Osteoblast (primary cell): ENCODE measurements at regions not wholly inside any gene's neighbourhood (a gene's known extent, or its start where the extent isn't known, plus 50 kb on each side); places are given as distances from the start of the nearest gene placed in this dataset.

Experiments
- DNase-seq: peaks from one replicate; pipeline ENCODE4 v3.0.0; 2011; ENCODE audit warnings: low spot score, mixed read lengths; ENCODE audit not compliant: insufficient read length; ENCODE audit errors: missing footprints
- H2AFZ ChIP-seq: 2 replicates; pipeline ENCODE4 v1.6.0; 2011; ENCODE audit warnings: mild to moderate bottlenecking, low read length
- H3K27ac ChIP-seq: 2 replicates; pipeline ENCODE4 v1.5.1; 2011; ENCODE audit warnings: mild to moderate bottlenecking, low read depth, low read length, moderate library complexity
- H3K27me3 ChIP-seq: 2 replicates; pipeline ENCODE4 v1.6.0; 2012; ENCODE audit warnings: mild to moderate bottlenecking, control low read depth, inconsistent platforms, low read length, moderate library complexity; ENCODE audit not compliant: insufficient read depth
- H3K36me3 ChIP-seq: 2 replicates; pipeline ENCODE4 v1.5.1; 2011; ENCODE audit warnings: mild to moderate bottlenecking, low read length, control low read depth, moderate library complexity; ENCODE audit not compliant: insufficient read depth
- H3K4me1 ChIP-seq: 2 replicates; pipeline ENCODE4 v1.5.1; 2011; ENCODE audit warnings: mild to moderate bottlenecking, low read length, control low read depth, moderate library complexity; ENCODE audit not compliant: insufficient read depth
- H3K4me2 ChIP-seq: 2 replicates; pipeline ENCODE4 v1.6.0; 2011; ENCODE audit warnings: mild to moderate bottlenecking, low read length; ENCODE audit not compliant: insufficient read depth
- H3K4me3 ChIP-seq: fragments of 200-600 bp; sonication (generic); 3 replicates; pipeline ENCODE4 v1.5.1; 2012; ENCODE audit warnings: mild to moderate bottlenecking, low read length, inconsistent platforms; ENCODE audit not compliant: insufficient read depth
- H3K79me2 ChIP-seq: 2 replicates; pipeline ENCODE4 v1.6.0; 2012; ENCODE audit warnings: mild to moderate bottlenecking, low read length, control low read depth, inconsistent platforms; ENCODE audit not compliant: insufficient read depth
- H3K9me3 ChIP-seq: 2 replicates; pipeline ENCODE4 v1.5.1; 2011; ENCODE audit warnings: low read depth, low read length, control low read depth
- H4K20me1 ChIP-seq: 2 replicates; pipeline ENCODE4 v1.6.0; 2012; ENCODE audit warnings: mild to moderate bottlenecking, low read length, control low read depth; ENCODE audit not compliant: insufficient read depth
- TF ChIP-seq, protein P1 (sequence below): IDR thresholded peaks from 2 replicates; pipeline ENCODE4 v1.5.1; 2011; ENCODE audit warnings: mild to moderate bottlenecking, low read depth, low read length, moderate library complexity; ENCODE audit errors: extremely low read depth

DNA sequence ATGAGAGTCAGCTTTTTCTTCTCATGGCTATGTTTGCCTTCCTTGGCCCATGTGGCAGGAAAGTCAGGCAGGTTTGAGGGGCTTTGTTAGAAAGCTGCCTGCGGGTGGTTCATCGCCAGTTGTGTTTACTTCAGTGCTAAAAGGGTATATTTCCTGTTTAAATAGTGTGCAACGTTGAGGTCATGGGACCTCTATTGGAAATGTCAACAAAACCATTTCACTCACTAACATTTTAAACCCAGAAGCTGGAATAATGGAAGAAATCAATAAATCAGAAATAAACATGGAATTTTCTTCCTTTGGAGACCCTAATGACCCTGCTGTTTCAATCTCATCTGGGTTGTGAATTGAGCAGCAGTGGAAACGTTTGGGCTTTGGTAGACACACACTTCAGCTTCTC lies 185.8 kb downstream of the ANKRD50 start:
- Histone ChIP-seq H3K9me3 (no peaks in the 10 kb centered on the region), H3K4me3 (no peak overlapping the region), H2AFZ (no peak overlapping the region), H3K4me1 (no peaks in the 10 kb centered on the region), H3K4me2 (no peak overlapping the region), H3K79me2 (no peaks in the 10 kb centered on the region), H3K36me3 (no peaks in the 10 kb centered on the region), H4K20me1 (no peaks in the 10 kb centered on the region), H3K27me3 (no peaks in the 10 kb centered on the region), H3K27ac (no peak overlapping the region)
- TF ChIP-seq, protein P1, sequence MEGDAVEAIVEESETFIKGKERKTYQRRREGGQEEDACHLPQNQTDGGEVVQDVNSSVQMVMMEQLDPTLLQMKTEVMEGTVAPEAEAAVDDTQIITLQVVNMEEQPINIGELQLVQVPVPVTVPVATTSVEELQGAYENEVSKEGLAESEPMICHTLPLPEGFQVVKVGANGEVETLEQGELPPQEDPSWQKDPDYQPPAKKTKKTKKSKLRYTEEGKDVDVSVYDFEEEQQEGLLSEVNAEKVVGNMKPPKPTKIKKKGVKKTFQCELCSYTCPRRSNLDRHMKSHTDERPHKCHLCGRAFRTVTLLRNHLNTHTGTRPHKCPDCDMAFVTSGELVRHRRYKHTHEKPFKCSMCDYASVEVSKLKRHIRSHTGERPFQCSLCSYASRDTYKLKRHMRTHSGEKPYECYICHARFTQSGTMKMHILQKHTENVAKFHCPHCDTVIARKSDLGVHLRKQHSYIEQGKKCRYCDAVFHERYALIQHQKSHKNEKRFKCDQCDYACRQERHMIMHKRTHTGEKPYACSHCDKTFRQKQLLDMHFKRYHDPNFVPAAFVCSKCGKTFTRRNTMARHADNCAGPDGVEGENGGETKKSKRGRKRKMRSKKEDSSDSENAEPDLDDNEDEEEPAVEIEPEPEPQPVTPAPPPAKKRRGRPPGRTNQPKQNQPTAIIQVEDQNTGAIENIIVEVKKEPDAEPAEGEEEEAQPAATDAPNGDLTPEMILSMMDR, result no peak
- no peak for DNase-seq

DNA sequence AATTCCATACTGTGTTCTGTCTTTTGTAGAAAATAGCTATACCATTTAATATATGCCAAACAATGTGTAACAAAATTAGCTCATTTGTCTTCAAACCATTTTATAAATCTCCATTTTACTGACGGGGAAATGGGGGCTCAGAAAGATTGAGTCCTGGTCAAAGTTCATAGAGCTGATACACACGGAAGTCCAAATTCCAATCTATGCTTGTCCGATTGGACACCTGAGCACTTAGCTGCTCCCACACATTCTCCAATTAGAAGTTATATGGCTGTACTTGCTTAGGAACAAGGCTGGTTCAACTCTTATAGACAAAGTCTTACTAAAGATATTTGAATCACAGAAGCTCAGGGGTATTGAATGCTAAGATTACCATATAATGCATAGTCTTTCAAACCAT lies 185.2 kb downstream of the ANKRD50 start:
- Histone ChIP-seq H3K27ac (no peak overlapping the region), H3K4me2 (no peak overlapping the region), H3K27me3 (no peaks in the 10 kb centered on the region), H2AFZ (no peak overlapping the region), H3K36me3 (no peaks in the 10 kb centered on the region), H4K20me1 (no peaks in the 10 kb centered on the region), H3K9me3 (no peaks in the 10 kb centered on the region), H3K4me3 (no peak overlapping the region), H3K4me1 (no peaks in the 10 kb centered on the region), H3K79me2 (no peaks in the 10 kb centered on the region)
- TF ChIP-seq, protein P1, result no peak
- no peak for DNase-seq

DNA sequence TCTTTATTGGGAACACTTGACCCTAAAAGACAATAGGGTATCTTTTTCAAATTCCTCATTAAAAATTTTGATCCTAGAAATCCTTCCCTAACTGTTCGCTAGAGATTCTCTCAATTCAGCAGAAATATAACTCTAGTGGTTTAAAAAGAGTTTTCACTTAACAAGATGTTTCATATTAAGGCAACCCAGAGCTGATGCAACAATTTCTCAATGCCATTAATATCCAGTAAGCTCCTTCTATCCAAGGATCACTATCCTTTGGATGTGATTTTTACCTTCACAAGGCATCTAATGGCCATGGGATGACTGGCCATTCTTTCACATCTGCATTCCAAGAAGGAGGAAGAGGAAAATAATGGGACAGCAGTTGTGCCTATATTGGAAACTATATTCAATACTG lies 183.4 kb downstream of the ANKRD50 start:
- Histone ChIP-seq H3K4me3 (no peak overlapping the region), H3K36me3 (no peaks in the 10 kb centered on the region), H3K4me1 (no peaks in the 10 kb centered on the region), H3K4me2 (no peak overlapping the region), H3K79me2 (no peaks in the 10 kb centered on the region), H4K20me1 (no peaks in the 10 kb centered on the region), H3K9me3 (no peaks in the 10 kb centered on the region), H2AFZ (no peak overlapping the region), H3K27ac (no peak overlapping the region), H3K27me3 (no peaks in the 10 kb centered on the region)
- TF ChIP-seq, protein P1, result no peak
- DNase-seq, result no peak

DNA sequence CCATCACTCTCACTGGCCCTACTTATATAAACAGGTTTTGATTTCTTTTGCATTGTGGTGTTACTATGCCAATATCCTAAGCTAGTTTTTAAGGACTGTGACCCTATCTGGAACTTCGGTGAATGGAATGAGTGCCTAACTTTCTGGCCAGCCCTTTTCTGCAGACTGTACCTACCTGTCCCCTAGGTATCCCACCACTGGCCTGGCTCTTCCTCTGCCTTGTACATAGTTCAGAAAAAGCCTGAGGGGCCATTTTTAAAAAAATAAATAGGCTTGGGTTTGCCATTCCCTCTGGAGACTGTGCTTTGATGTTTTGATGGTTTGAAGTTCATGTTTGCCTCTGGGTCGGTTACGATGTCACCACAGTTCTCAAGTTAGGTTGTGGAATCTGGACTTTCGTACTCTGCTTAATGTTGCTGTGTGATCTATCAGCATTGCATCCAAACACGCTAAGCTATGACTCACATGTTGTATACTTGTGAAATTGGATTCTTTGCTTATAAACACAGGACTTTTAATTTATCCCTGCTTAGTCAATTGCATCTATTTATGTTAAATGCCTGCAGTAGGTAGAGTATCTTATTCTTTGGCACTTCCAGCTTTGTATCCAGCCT lies 182.0 kb downstream of the ANKRD50 start:
- no peaks in the 10 kb centered on the region for H4K20me1 ChIP-seq
- TF ChIP-seq, protein P1, result no peak
- no peak overlapping the region for H2AFZ ChIP-seq
- no peaks in the 10 kb centered on the region for H3K27me3 ChIP-seq
- no peak overlapping the region for H3K27ac ChIP-seq
- H3K4me3 ChIP-seq, result no peak overlapping the region
- H3K79me2 ChIP-seq, result no peaks in the 10 kb centered on the region
- H3K36me3 ChIP-seq, result no peaks in the 10 kb centered on the region
- no peak overlapping the region for H3K4me2 ChIP-seq
- no peaks in the 10 kb centered on the region for H3K4me1 ChIP-seq
- no peaks in the 10 kb centered on the region for H3K9me3 ChIP-seq
- no peak for DNase-seq
